ENCODE measurements at regions not wholly inside any gene's neighbourhood (a gene's known extent, or its start where the extent isn't known, plus 50 kb on each side); places are given as distances from the start of the nearest gene placed in this dataset.
A peak's percentile ranks its signal among the peaks of the same experiment; 100 is the strongest.

GRCh38 chr2:172350839-172351479 lies 76.4 kb upstream of the ITGA6 start:
- DNase-seq (ENCODE audit: low read depth in 2 of 3, low spot score in 2 of 3): peak in 1 of 3 donors; percentile 42

GRCh38 chr2:172351586-172351985 lies 75.8 kb upstream of the ITGA6 start:
- no peak for DNase-seq (ENCODE audit: low read depth in 2 of 3, low spot score in 2 of 3)

DNA sequence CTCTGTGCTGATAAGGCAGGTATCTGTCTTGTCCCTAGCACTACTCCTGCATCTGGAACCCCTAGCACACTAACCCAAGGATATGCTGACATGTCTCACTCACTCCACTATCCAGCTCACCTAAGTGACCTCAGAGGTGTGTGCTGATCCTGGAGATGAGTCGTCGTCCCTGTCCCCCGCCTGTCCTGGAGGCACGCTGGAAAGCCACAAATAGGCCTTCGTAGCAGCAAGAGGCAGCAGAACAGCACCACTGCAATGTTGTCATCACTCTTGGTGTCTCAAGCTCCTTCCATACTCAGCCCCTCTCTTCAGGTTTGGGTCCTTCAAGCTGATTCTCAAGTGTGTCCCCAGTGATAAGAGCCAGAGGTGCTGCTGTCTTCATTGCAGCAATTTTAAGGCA lies 73.0 kb upstream of the ITGA6 start:
- no peak for DNase-seq (ENCODE audit: low read depth in 2 of 3, low spot score in 2 of 3)

GRCh38 chr2:172357442-172357841 lies 69.9 kb upstream of the ITGA6 start:
- DNase-seq (ENCODE audit: low read depth in 2 of 3, low spot score in 2 of 3): no peak

- no peak for DNase-seq (ENCODE audit: low read depth in 2 of 3, low spot score in 2 of 3)
Observed at GRCh38 chr2:172358691-172359556, 68.5 kb upstream of the ITGA6 start.

DNA sequence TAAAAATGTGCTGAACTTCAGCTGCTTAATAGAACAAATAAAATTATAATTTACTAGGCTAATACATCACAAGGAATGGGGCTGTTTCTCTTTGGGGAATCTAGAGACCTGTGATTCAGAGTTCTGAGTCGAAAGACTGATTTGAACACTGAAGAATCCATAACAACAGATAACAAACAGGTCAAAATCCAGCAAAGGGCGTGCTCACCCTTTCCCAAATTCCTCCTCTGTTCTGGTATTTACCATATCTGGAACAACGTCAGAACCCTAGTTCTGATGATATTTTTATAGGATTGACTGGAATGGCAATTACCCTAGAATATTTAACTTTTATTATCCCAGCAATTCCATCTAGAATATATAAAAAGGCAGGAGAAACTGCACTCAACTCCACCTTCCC lies 66.0 kb upstream of the ITGA6 start:
- no peak for DNase-seq (ENCODE audit: low read depth in 2 of 3, low spot score in 2 of 3)

- DNase-seq (ENCODE audit: low read depth in 2 of 3, low spot score in 2 of 3): no peak
Observed at GRCh38 chr2:172361840-172362239, 65.5 kb upstream of the ITGA6 start.

- DNase-seq (ENCODE audit: low read depth in 2 of 3, low spot score in 2 of 3): no peak
Observed at GRCh38 chr2:172364261-172364660, 63.1 kb upstream of the ITGA6 start.

DNA sequence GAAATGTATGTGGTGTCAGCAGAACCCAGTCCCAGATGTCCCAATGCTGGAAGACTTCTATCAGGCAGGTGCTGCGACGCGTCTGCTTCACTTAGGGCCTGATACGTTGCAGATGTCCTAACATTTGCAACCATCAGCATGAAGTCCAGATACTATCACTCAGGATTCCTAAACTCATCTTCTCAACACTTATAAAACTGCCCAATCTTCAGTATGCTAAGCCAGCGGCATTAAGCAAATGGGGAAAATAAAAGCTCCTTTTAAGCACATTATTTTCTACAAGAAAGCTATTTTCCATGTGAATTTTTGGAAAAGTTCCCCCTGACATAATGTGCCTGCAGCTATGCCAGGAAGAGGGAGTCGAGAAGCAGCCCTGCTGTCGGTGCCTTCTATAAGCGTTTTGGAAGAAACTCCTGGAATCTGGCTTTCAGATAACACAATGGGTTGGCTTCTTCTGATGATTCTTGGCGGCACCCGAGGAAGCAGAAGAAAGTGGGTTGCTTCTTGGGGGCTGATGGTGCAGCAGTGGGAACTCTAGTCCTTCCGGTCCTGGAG lies 60.7 kb upstream of the ITGA6 start:
- no peak for DNase-seq (ENCODE audit: low read depth in 2 of 3, low spot score in 2 of 3)

DNA sequence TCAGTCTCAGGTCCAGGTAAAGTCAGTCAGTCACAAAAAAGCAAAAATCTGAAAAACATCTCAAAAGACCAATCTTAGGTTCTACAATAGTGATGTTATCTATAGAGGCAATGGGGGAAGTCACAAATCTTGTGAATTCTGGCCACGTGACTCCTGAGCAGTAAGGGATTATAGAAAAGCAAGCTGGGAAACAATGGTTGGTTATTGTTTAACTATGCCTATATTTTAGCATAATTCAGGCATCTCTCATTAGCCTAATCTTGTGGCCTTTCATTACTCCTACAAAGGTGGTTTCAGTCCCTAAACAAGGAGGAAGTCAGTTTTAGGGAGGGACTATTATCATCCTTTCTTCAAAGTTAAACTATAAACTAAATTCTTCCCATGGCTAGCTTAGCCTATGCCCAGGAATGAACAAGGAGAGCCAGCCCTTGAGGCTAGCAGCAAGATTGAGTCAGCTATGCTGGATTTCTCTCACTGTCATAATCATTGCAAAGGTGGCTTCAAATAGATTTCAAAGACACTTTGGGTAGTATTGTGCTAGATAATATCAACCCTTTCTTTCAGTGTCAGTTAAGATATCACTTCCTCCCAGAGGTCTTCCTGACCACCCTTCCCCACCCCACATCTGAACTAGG lies 56.4 kb upstream of the ITGA6 start:
- DNase-seq (ENCODE audit: low read depth in 2 of 3, low spot score in 2 of 3): no peak

- no peak for DNase-seq (ENCODE audit: low read depth in 2 of 3, low spot score in 2 of 3)
Observed at GRCh38 chr2:172372436-172372835, 55.0 kb upstream of the ITGA6 start.

GRCh38 chr2:172373076-172373475 lies 54.3 kb upstream of the ITGA6 start:
- no peak for DNase-seq (ENCODE audit: low read depth in 2 of 3, low spot score in 2 of 3)

GRCh38 chr2:172373766-172374165 lies 53.6 kb upstream of the ITGA6 start:
- DNase-seq (ENCODE audit: low read depth in 2 of 3, low spot score in 2 of 3): no peak

GRCh38 chr2:172374318-172375240 lies 52.8 kb upstream of the ITGA6 start:
- DNase-seq (ENCODE audit: low read depth in 2 of 3, low spot score in 2 of 3): no peak

DNA sequence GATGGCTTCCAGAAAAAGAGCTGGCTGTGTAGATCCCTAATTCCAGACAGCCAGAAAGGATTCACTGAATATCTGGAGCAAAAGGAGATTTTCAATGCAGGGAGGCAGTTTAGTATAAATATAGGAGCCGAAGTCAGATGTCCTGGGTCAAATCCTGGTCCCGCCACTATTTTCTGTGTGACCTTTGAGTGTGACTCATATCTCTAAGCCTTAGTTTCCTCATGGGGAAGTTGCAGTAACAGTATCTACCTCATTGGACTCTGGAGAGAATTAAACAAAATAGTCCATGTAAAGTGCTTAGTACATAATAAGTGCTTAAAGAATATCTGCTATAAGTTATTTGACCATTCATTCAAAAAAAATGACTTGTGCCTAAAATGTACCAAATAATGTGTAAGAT lies 52.1 kb upstream of the ITGA6 start:
- no peak for DNase-seq (ENCODE audit: low read depth in 2 of 3, low spot score in 2 of 3)

GRCh38 chr2:172376016-172376415 lies 51.4 kb upstream of the ITGA6 start:
- no peak for DNase-seq (ENCODE audit: low read depth in 2 of 3, low spot score in 2 of 3)

GRCh38 chr2:172376505-172377125 lies 50.8 kb upstream of the ITGA6 start:
- no peak for DNase-seq (ENCODE audit: low read depth in 2 of 3, low spot score in 2 of 3)

GRCh38 chr2:172377408-172377807 lies 50.0 kb upstream of the ITGA6 start:
- no peak for DNase-seq (ENCODE audit: low read depth in 2 of 3, low spot score in 2 of 3)

Measured in hematopoietic multipotent progenitor cell (in vitro differentiated cells).